NCI-H524 treated with DMSO at 0.1 percent for 48 hours (cell line): ENCODE measurements at regions not wholly inside any gene's neighbourhood (a gene's known extent, or its start where the extent isn't known, plus 50 kb on each side); places are given as distances from the start of the nearest gene placed in this dataset.
"Not testable (repeated sequence)": the region's sequence is repeated elsewhere in the genome, so short reads cannot be mapped to it uniquely, and the experiment has no call there.

Source experiments
- DNase-seq: peaks from one replicate; lab custom pipeline; 2025; lab: John Stamatoyannopoulos, UW

DNA sequence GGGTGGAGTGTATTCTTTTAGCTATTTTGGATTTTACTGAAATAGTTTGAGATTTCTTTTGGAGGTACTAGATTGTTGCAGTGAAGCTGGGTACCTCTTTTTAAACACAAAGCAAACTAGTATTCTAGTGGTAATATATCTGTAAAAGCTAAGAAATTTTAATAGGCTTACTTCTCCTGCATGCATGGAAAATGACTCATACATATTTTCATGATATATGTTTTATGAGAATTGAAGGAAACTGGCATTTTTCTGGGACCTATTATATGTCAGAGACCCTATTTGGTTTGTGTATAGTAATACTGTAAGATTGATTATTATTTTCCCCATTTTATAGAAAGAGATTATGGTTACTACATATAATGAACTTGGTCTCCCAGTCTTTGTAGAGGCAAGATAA is 851.0 kb downstream of the DIPK2A start:
- no peak for DNase-seq

DNA sequence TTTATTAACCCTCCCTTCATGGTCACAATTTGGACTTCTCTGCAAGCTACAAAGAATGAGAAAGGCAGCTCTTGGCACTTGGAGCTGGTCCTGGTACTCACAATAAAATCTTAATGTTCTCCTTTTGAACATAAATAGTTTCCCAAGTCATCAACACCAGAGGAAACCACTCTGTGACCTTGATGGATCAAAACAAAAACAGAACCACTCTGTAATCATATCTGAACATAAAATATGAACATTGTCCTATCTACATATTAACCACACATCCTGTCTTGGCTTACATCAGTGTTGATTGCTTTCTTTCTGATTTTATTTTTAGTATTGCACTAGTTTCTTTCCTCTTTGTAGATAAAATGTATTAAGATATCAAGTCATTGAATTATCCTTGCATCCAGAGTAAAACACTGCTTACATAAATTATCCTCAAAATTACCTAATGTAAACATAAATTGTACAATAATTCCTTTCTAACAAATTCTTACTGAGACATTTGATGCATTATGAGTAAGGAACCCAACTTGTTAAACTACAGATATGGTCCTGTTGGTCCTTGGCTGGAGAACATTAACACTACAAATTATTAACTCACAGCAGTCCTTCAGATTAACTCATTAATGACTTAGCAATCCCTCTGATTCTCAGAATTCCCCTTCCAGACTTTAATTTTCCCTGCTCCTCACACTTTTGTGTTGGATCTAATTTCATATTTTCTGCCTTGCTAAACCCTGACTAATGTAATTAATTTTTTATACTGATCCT is 860.5 kb downstream of the DIPK2A start:
- DNase-seq = no peak

DNA sequence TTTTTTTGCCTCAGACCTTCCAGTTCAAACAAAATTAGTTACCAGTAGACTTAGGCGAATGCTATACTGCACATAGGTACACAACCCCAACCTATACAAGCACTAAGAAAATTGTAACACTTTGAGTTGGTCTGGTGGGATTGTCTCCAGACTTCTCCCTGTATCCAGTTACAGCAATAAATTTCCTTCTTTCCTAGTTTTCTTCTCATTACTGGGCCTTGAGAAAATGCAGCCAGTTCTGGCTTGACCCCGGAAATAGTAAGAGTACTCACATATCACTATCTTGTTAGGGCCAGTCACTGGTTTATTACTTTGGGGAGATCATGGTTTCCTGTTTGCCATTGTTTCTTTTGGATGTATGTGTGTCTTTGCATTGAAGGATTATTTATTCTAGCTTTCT is 868.4 kb downstream of the DIPK2A start:
- DNase-seq = no peak

DNA sequence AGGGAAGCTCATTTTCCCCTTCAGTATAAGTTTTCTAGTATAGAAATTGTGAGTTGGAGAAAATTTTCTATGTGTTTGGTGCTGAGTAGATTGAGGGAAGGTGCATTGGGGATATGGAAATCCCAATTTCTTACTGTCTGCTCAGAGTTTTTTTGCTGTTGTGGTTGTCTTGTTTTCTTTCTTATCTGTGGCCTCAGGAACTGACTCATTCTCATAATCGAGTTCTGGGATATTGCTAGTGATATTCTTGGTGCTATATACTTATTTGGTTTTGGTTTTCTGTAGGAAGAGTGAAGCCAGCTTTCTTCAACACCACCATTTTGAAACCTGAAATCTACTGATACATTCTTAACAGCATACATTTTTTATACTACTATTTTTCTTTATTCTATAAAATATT is 869.2 kb downstream of the DIPK2A start:
- no peak for DNase-seq

DNA sequence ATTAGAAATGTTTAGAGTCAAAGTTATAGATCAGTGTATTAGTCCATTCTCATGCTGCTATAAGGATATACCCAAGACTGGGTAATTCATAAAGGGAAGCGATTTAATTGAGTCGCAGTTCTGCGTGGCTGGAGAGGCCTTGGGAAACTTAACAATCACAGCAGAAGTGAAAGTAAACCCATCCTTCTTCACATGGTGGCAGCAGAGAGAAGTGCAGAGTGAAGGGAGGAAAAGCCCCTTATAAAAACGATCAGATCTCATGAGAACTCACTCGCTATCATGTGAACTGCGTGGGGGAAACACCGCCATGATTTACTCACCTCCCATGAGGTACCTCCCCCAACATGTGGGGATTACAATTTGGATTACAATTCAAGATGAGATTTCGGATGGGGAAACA is 871.5 kb downstream of the DIPK2A start:
- DNase-seq = peak; percentile 16

DNA sequence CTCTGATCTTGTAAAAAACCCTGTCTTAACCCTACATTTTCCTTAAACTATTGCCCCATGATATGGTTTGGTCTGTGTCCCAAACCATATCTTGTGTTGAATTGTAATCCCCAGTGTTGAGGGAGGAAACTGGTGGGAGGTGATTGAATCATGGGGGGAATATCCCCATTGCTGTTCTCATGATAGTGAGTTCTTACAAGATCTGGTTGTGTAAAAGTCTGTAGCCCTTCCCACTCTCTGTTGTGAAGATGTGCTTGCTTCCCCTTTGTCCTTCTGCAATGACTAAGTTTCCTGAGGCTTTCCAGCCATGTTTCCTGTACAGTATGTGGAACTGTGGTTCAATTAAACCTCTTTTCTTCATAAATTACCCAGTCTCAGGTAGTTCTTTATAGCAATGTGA is 881.4 kb downstream of the DIPK2A start:
- no peak for DNase-seq

DNA sequence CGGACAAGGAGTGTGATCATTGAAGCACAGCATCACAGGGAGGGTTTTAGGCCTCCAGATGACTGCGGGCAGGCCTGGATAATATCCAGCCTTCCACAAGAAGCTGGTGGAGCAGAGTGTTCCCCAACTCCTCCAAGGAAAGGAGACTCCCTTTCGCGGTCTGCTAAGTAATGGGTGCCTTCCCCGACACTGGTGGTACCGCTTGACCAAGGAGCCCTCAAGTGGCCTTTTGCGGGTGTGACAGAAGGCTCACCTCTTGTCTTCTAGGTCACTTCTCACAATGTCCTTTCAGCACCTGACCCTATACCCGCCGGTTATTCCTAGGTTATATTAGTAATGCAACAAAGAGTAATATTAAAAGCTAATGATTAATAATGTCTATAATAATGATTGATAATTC is 882.4 kb downstream of the DIPK2A start:
- not testable (repeated sequence) for DNase-seq

DNA sequence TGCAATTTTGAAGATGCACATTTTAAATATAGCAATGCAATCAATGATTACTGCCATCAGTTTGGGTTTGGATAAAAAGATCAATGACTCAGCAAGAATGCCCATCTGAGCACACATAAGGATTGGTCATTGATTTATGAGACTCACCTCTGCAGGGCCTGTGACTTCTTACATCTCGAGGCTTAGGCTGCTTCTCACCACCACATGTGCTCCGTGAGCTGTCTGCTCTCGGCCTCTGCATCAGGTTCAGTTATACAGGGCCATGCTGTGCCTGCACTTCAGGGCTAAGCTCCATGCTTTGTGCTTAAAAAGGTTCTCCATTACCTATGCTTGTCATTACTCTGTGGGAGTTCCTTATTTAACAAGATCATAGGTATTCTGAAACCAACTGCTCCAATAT is 887.5 kb downstream of the DIPK2A start:
- no peak for DNase-seq

DNA sequence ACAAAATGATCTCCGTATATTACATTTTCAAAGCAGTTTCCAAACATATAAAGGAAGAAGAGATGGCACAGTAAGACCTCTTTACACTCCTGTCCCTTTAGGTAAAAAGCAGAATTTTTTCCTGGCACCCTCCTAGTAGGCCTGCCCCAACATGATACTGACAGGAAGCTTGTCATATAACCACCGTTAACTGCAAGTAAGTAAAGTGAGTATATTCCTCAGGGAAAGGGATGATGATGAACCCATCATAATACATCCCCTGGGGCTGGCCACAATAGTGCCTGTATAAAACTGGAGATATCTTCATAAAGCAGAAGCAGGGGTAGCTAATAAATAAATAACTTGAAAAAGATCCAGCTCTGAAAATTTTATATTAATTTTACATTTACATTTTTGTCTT is 893.0 kb downstream of the DIPK2A start:
- DNase-seq = no peak

DNA sequence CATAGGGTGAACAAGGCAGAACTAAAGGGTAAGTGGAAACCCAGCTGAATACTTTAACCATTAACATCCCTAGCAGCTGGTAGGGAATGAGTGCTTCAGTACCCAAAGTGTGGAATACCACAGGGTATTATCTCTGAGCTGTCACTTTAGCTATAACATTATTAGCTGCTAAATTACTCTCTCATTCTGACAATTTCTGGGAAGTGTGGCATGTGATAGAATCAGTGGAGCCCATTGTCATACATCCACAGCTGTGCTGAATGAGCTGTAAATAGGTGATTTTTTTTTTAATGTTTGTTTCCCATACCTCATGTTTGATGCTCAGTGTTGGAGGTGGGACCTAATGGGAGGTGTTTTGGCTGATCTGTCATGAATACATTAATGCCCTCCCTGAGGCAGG is 894.3 kb downstream of the DIPK2A start:
- DNase-seq = no peak

DNA sequence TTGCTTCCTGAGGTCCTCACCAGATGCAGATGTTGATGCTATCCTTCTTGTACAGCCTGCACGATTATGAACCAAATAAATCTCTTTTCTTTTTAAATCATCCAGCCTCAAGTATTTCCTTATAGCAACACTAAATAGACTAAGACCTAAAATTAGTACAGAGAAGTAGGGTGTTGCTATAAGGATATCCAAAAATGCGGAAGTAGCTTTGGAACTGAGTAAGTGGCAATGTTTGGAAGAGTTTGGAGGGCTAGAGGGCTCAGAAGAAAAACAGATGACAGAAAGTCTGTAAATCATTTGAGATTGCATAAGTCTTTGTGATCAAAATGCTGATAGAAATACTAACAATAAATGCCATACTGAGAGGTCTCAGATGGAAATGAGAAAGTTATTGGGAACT is 894.9 kb downstream of the DIPK2A start:
- no peak for DNase-seq

DNA sequence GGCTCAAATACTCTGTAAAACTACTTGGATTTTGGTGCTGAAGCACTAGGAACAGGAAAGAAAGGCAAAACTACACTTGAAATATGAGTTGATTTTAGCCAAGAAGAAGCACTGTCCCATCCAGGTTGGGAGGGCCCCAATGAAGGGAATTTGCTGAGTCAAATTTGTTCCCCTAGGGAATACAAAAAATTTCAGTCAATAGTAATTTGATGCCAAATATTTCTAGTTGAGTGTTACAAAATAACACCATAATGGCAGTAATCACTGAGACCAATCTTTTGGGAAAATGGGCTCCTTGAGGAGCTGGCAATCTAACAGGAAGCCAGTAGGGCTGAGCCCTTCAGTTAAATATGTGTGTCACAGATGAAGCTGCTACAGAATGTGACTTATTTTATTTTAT is 896.9 kb downstream of the DIPK2A start:
- no peak for DNase-seq

DNA sequence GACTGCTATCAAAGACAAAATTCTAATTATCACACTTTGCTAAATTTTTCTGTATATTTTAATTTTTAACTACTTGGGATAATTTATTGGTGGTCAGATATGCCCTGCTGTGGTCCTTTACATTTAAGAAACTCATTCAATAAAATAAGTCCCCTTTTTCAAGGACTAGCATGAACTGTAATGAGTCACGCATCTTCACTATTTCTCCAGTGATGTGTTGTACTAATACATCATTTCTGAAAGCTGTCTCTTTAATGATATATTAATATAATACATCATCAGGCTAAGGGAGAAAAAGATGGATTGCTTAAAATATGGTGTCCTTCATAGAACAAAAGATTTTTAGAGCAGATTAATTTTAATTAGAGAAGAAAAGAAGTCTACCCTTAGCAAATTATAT is 901.4 kb downstream of the DIPK2A start:
- no peak for DNase-seq

DNA sequence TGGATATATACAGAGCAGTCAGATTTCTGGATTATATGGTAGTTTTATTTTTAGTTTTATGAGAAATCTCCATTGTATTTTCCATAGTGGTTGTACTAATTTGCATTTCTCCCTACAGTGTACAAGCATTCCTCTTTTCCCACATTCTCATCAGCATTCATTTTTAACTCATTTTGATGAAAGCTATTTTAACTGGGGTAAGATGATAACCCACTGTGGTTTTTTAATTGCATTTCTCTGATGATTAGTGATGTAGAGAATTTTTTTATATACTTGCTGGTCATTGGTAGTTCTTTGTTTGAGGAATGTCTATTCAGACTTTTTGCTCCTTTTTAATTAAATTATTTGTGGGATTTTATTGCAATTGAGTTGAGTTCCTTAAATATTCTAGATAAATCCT is 903.6 kb downstream of the DIPK2A start:
- no peak for DNase-seq

DNA sequence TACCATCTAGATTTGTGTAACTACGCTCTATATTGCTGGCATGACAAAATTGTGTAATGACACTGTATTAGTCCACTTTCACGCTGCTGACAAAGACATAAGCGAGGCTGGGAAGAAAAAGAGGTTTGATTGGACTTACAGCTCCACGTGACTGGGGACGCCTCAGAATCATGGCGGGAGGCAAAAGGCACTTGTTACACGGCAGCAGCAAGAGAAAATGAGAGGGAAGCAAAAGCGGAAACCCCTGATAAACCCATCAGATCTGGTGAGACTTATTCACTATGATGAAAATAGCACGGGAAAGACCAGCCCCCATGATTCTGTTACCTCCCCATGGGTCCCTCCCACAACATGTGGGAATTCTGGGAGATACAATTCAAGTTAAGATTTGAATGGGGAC is 905.7 kb downstream of the DIPK2A start:
- DNase-seq = no peak

DNA sequence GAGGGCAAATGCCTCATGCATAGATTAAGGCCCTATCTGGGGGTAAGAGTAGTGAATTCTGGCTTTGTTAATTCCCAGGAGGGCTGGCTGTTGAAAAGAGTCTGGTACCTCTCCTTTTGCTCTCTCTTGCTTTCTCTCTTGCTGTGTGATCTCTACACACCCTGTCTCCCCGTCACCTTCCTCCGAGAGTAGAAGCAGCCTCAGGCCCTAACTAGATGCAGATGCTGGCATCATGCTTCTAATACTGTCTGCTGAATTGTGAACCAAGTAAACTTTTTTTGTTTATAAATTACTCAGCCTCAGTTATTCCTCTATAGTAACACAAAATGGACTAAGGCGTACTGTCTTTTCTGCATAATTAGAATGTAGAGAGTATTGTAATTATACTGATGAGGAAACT is 908.1 kb downstream of the DIPK2A start:
- DNase-seq = no peak

DNA sequence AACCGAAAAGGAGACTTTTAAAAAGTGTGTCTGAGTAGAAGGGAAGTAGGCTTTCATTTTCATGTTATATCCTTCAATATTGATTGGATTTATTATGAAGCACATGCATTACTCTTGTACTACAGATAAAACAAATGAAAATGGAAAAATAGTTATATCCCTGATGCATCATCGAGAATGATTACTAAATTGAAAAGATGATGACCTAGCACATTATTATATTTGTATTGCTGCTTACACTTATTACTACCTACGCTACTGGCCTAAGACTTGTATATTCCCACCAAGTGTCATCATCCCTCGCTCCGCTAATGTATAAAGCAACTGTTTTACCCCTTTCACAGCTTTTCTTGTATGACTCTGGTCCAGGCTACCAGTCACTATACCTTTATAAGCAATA is 922.4 kb downstream of the DIPK2A start:
- DNase-seq = no peak

DNA sequence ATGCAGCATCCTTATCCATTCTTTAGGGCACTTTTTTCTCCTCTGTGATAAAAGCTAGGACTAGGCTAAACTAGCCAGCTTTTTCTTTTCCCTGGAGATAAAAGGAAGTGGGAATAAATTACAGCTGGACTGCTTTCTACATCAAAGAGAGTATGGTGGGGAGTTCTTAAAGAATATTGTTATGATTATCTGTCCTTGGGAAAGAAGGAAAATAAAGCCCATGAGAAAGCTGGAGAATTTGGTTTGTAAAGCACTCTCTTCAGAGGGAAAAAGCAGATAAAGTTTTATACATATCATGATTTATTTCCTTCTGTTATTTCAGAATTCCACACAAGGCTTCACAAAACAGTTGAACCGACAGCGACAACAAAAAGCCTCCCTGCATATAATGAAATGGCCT is 923.0 kb downstream of the DIPK2A start:
- no peak for DNase-seq

DNA sequence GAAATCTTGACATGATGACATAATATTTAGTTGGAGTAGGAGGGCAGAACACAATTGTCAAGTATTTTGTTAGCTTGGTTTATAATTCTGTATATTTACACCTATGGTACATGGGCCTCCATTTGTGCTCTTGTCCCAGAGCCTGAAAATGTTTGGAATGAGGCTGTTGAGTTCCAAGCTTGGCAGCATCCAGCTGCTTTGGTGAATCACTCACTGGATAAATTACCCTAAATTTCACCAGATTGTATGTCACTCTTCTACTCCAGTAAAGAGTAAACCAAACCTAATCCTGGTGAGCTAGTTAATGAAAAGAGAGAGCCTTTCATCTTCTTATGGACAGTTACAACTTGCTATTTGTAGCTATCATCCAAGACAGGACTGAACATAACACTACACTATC is 928.7 kb downstream of the DIPK2A start:
- no peak for DNase-seq

DNA sequence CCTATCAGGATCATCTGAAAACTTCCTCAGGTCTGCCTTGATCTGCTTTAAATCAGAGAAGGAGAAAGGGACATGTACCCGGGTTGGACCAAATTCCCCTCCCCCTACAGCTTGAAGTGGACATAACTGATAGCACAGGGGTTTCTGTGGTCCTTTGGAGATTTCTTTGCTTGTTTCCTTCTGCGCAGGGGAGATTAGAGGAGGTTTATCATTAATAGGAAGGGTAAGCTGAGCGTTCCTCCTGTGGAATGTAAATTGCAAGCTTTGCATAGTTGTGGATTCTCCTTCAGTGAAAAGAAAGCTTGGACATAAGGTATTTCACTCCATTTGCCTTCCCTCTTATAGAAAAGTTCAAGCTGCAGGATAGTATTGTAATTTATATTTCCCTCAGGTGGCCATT is 936.0 kb downstream of the DIPK2A start:
- DNase-seq = not testable (repeated sequence)

DNA sequence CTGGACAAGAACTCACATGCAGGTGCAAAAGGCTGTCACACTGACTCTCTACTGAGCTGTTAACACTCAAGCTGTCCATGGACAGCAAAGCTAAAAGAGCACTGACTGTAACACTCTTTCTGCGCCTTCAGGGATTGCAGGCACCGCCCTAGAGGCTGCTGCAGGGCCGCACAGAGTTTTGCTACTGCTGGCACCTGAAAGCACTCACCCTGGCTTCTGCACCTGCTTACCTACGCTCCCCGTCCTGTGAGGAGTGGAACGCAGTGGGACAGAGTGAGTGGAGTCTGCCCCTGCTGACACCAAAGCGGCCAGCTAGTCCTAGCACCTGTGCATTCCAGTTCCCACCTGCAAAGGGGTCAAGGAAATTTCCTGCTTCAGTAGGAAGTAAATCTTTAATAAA is 941.3 kb downstream of the DIPK2A start:
- DNase-seq = no peak

DNA sequence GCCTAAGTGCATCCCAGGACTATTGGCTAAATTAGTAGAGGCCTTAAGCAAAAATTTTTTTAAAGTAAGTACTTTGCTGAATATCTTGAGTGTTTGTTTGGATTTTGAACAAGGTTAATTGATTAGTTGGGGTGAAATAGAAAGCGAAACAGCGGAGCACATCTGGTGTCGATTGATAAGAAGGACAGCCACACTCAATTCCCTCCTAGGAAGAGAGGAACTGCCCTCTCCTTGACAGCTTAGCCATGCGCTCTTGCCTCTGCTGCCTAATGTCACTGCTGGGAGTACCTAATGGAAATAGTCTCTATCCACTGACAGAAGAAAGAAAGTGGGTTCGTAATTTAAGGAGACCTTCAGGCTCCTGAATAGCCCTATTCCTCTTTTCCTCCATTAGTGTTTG is 943.6 kb downstream of the DIPK2A start:
- no peak for DNase-seq

DNA sequence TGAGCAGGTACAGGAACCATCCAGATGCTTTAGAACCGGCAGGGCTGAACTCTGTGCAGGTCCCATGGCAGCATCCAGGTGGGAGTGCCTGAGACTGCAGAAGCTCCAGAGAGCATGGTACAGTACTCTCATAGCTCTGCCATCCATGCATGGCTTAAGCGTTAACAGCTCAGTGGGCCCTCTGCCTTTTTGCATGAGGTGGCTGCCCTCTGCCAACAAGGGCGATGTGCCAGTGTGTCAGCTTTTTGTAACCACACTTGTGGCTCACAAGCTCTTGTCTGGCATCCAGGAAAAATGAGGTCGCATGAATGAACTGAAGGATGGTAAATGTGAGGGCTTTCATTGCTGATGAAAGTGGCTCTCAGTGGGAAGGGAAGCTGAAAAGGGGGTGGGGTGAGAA is 950.1 kb downstream of the DIPK2A start:
- DNase-seq = no peak

DNA sequence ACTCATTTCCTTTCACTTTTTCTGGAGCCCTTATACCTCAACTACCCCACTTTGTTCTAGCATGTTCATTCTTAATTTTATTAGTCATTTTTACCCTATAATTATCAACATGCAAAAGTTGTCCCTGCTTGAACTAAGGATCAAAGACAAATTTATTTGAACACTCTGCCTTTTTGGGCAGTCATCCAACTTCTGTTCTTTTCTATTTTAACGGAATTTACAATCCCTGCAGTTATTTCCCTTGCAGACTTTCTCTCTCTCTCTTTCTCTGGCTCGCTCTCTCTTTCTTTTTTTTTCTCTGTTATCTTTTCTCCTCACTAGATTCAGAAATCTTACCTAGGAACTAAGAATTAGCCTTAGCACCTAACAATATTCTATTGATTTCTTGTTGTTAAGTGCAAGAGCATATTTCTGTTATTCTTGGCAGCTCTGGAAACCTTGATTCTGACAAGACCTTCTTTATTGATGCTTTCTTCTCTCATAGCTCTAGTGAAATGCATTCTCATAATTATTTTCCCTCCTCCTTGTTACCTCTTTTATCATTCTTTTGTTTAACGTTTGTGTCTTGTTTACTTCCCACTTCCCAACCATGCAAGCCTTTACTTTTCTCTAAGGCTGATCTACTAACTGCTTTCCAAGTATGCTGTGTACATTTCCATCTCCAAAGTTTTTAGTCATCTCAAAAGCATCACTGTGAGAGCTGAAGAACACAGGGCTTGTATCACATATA is 951.6 kb downstream of the DIPK2A start:
- no peak for DNase-seq
